ENCODE measurements at regions not wholly inside any gene's neighbourhood (a gene's known extent, or its start where the extent isn't known, plus 50 kb on each side); places are given as distances from the start of the nearest gene placed in this dataset.

DNA sequence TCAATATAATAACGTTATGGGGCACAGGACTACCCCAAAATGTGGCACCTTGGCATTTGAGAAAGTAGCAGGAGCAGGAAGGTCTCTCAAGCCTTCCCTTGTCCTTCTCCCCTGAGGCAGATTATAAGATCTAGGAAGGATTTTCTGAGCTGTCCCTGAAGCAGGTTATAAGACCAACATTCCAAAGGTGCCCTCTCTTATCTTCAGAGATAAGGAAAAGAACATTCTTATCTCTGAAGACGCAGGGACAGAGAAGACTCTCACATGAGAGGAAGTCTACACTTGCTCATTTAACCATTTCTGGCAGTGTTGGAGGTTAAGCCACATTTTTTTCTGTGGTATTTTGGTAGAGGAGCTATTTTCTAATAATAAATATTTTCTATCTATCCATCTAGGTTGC is 437.9 kb upstream of the MAOA start:
- H3K79me2 ChIP-seq (ENCODE audit: insufficient read depth, low read length) = no peaks in the 10 kb centered on the region

DNA sequence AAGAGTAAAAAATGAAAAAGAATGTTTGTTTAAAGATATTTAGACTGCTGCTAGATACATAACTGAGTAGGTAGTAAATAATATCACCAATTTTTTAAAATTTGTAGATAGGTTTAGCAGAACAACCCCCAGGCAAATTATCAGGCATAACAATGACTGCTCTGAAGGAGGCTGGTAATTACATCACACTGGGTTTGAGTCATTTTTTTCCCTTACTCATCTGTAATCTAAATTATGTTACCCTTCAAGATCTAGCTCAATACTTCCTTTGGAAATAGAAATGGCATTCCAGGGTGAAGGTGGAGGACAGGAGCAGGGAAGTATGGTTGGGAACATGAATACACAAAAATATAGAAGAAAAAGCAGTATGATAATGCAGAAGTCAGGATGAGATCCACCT is 431.6 kb upstream of the MAOA start:
- H3K4me3 ChIP-seq (ENCODE audit: insufficient read depth, low read length) = no peak overlapping the region
- no peaks in the 10 kb centered on the region for H3K9me3 ChIP-seq (ENCODE audit: low read depth, low read length)
- no peak overlapping the region for H3K27ac ChIP-seq (ENCODE audit: low read depth, low read length)
- H3K4me1 ChIP-seq (ENCODE audit: insufficient read depth, low read length) = no peaks in the 10 kb centered on the region
- no peak for DNase-seq (ENCODE audit: insufficient read length, low spot score, missing footprints)
- H3K79me2 ChIP-seq (ENCODE audit: insufficient read depth, low read length) = no peaks in the 10 kb centered on the region
- TF ChIP-seq CTCF (IDR thresholded peaks at IDR 0.05; ENCODE audit: extremely low read depth, low read depth, low read length) = no peak
- H3K27me3 ChIP-seq (ENCODE audit: insufficient read depth, low read length) = no peaks in the 10 kb centered on the region
- no peak overlapping the region for H3K4me2 ChIP-seq (ENCODE audit: insufficient read depth, low read length)
- no peaks in the 10 kb centered on the region for H3K36me3 ChIP-seq (ENCODE audit: insufficient read depth, low read length)
- H4K20me1 ChIP-seq (ENCODE audit: insufficient read depth, low read length) = no peaks in the 10 kb centered on the region
- no peak overlapping the region for H2AFZ ChIP-seq (ENCODE audit: low read length)

More for the DNA sequence above, 437.9 kb upstream of the MAOA start:
- Histone ChIP-seq H3K36me3 (ENCODE audit: insufficient read depth, low read length) (no peaks in the 10 kb centered on the region), H3K27ac (ENCODE audit: low read depth, low read length) (no peak overlapping the region), H2AFZ (ENCODE audit: low read length) (no peak overlapping the region), H4K20me1 (ENCODE audit: insufficient read depth, low read length) (no peaks in the 10 kb centered on the region), H3K4me1 (ENCODE audit: insufficient read depth, low read length) (no peaks in the 10 kb centered on the region), H3K27me3 (ENCODE audit: insufficient read depth, low read length) (no peaks in the 10 kb centered on the region), H3K4me3 (ENCODE audit: insufficient read depth, low read length) (no peak overlapping the region), H3K9me3 (ENCODE audit: low read depth, low read length) (no peaks in the 10 kb centered on the region), H3K4me2 (ENCODE audit: insufficient read depth, low read length) (no peak overlapping the region)
- no peak for DNase-seq (ENCODE audit: insufficient read length, low spot score, missing footprints)
- no peak for TF ChIP-seq CTCF (IDR thresholded peaks at IDR 0.05; ENCODE audit: extremely low read depth, low read depth, low read length)

DNA sequence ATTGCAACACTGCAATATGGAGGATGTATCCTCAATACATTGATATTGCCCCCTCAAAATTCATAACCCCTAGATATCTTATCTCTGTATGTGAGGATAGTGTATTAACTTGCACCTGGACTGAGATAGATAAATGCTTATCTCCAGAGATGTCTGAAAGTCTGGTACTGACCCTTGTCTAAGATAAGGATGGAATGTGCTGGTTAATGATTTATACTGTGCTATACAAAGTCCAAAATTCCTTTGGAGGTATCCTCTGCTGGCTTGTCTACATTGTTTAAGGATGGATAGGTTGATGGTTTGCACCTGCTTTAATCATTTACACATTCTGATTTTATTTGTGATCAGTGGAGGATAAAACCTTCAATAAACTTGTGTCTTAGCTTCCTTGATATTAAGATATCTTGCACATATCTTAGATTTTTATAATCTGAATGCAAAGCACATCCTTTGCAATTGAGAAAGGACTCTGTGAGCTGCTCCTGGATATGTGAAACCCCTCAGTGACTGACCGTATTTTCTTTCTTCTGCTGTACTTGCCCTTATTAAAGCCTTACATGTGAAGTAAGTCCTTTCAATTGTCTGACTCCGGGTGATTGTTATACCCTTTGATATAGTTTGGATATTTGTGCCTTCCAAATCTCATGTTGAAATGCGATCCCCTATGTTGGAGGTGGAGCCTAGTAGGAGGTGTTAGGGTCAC is 430.3 kb upstream of the MAOA start:
- DNase-seq (ENCODE audit: insufficient read length, low spot score, missing footprints) = no peak
- H3K27ac ChIP-seq (ENCODE audit: low read depth, low read length) = no peak overlapping the region
- no peak for TF ChIP-seq CTCF (IDR thresholded peaks at IDR 0.05; ENCODE audit: extremely low read depth, low read depth, low read length)

DNA sequence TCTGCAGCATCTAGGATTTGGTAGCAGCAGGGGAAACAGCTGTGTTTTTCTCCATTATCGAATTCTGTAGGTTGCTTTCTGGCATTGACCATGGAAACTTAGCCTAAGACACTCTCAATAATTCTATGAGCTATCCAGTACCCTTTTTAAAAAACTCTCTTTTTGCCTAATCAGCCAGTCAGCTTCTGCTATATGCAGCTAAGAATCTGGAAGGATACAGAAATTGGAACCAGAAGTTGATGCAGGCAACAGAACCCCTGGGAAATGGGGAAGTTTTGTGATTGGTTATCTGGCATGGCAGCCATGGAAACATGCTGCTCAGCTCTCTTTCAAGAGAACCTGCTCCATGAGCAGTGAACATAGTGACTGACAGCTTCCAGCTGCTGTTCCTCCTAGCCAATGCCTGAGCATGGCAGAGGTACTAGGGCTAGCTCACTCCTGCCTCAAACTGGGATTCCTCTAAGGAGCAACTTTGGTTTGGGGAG is 417.6 kb upstream of the MAOA start:
- no peak overlapping the region for H3K4me3 ChIP-seq (ENCODE audit: insufficient read depth, low read length)
- no peak for DNase-seq (ENCODE audit: insufficient read length, low spot score, missing footprints)
- no peak for TF ChIP-seq CTCF (IDR thresholded peaks at IDR 0.05; ENCODE audit: extremely low read depth, low read depth, low read length)
- no peaks in the 10 kb centered on the region for H3K9me3 ChIP-seq (ENCODE audit: low read depth, low read length)
- H4K20me1 ChIP-seq (ENCODE audit: insufficient read depth, low read length) = no peaks in the 10 kb centered on the region
- no peak overlapping the region for H3K4me2 ChIP-seq (ENCODE audit: insufficient read depth, low read length)
- H3K4me1 ChIP-seq (ENCODE audit: insufficient read depth, low read length) = no peaks in the 10 kb centered on the region
- no peaks in the 10 kb centered on the region for H3K79me2 ChIP-seq (ENCODE audit: insufficient read depth, low read length)
- H2AFZ ChIP-seq (ENCODE audit: low read length) = no peak overlapping the region
- no peaks in the 10 kb centered on the region for H3K36me3 ChIP-seq (ENCODE audit: insufficient read depth, low read length)
- H3K27me3 ChIP-seq (ENCODE audit: insufficient read depth, low read length) = no peaks in the 10 kb centered on the region
- no peak overlapping the region for H3K27ac ChIP-seq (ENCODE audit: low read depth, low read length)

More for the DNA sequence above, 430.3 kb upstream of the MAOA start:
- Histone ChIP-seq H3K4me2 (ENCODE audit: insufficient read depth, low read length) (no peak overlapping the region), H3K9me3 (ENCODE audit: low read depth, low read length) (no peaks in the 10 kb centered on the region), H3K79me2 (ENCODE audit: insufficient read depth, low read length) (no peaks in the 10 kb centered on the region), H3K4me1 (ENCODE audit: insufficient read depth, low read length) (no peaks in the 10 kb centered on the region), H3K27me3 (ENCODE audit: insufficient read depth, low read length) (no peaks in the 10 kb centered on the region), H2AFZ (ENCODE audit: low read length) (no peak overlapping the region), H4K20me1 (ENCODE audit: insufficient read depth, low read length) (no peaks in the 10 kb centered on the region), H3K36me3 (ENCODE audit: insufficient read depth, low read length) (no peaks in the 10 kb centered on the region), H3K4me3 (ENCODE audit: insufficient read depth, low read length) (no peak overlapping the region)

Measured in osteoblast (primary cell).